Midbrain (tissue), 1 donor: ENCODE measurements at regions not wholly inside any gene's neighbourhood (a gene's known extent, or its start where the extent isn't known, plus 50 kb on each side); places are given as distances from the start of the nearest gene placed in this dataset.
"Not testable (repeated sequence)": the region's sequence is repeated elsewhere in the genome, so short reads cannot be mapped to it uniquely, and the experiment has no call there.

Experiments used
- DNase-seq: peaks from one replicate; lab custom pipeline; 2025; lab: John Stamatoyannopoulos, UW

DNA sequence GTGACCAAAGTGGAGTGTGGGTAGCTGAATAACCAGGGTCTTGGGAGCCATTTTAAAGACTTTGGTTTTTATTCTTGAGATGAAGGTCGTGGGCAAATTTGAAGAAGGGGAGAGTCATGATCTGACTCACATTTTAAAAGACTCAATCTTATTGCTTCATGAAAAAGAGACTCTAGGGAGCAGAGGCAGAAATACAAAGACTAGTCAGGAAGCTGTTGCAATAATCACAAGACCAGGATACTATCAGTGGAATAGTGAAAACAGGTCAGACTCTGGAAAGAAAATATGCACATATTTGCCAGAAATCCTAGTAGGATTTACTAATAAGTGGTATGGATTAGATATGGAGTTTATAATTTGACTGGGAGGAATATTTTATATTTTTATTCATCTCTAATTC lies 448.4 kb downstream of the RAPGEF2 start:
- no peak for DNase-seq

DNA sequence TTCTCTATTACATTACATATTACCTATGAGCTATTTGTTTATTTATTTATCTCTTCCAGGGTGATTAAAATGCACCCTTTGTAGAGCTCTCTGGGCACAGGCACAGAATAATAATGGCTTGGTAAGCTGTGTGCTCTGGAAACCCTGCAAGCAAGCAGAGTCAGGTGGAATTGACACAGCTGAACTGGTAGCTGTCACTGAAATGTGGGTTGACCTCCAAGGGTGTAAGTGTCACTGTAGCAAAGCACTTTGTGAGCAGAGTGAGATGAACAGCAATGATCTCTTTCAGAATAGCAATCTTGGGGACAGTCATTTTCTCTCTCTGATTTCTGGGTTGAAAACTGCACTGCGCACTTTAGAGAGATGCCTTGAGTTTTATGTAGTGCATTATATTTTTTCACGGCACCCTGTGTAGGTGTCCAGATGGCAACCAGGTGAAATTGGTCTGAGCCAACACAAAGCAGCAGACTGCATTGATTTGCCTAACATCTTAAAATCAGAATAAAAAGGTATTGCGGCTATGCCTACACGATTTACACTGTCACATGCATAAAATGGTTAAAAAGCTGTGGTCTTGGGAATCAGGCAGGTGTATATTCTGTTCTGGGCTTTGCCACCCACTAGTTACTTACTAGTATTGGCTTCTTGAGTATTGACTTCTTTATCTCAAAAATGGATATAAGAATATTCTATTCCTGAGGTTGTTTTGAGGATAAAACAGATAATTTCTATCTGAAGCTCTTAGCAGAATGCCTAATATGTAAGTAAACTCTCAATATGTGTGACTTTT lies 450.3 kb downstream of the RAPGEF2 start:
- DNase-seq = no peak

DNA sequence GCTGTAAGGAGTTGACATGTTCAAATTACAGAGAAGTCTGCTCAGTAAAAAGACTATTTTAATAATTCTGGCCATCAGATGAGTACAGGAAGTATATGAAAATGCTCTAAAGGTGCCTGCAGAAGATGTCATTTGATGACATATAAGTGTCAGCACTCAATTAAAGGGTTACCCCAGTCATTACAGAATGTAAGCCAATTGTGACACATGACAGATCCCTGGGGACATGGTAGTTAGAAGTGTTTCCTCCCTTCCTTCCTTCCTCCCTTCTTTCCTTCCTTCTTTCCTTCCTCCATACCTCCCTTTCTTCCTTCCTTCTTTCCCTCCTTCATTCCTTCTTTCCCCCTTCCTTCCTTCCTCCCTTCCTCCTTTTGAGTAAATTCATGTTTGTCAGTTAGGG lies 453.0 kb downstream of the RAPGEF2 start:
- DNase-seq = no peak

DNA sequence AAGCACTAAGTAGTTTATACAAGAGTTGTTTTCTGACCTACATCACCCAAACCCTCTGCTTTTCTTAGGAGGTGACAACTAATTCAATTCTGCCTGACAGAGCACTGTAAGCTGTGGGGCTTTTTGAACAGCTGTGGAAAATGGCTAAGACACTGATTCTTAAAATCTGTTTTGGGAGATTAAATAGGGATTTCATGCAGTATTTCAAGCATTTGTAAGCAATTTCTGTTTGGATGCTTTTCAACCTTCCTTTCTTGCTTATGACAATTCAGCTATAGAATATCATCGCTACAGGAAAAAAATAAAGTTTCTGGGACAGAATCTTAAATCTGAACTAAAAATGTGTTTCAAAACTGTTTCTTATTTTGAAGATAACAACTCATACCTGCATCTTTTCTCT lies 459.5 kb downstream of the RAPGEF2 start:
- no peak for DNase-seq

DNA sequence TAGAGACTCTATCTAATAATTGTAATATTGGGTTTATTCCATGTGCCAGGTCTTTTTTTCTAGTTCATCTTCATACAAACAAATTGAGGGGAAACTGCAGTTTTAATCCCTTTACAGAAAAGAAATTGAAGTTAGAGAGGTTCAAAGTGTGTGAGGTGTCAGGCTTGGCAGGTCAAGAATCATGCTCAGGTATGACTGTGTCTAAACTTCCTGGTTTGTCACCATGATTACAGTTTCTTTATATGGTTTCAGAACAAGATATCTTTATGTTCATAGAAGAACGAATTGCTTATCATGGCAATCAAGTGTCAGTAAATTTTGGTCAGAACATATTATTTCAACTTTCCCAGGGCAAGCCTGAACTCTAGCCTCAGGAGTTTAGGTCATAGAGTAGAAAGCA lies 460.4 kb downstream of the RAPGEF2 start:
- no peak for DNase-seq

DNA sequence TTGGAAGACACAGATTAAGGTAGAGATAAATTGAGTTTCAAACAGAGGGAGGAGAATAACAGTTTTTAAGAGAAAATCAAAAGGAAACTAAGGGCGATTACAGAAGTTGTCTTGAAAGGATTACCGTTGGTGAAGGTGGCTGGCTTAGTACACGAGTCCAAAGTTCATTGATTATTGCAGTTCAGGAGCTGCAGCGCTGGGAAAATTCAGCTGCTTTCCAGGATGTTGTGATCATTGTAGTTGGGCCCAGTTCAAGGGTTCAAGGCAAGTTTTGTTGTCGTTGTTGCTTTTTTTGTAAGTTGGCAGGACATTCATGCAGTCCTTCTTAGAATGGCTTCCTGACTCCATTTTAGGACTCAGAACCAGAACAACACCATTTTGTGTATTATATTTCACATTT lies 461.7 kb downstream of the RAPGEF2 start:
- no peak for DNase-seq

DNA sequence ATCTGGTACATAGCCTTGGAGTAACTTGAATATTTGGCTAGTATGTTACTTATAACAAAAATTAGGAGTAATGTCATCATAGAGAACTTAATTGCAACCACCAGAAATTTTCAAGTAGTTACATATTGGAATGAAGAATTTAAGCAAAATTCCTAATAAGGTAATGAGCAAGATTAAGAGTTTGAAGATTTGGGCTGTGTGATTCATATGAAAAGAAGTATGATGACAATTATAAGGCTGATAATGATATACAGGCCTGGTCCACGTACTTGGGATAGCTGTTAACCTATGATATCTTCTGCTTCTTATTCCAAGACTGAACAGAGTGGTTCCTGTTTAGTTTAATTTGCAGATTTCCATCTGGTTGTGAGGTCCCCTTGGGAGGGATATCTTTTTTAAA lies 463.9 kb downstream of the RAPGEF2 start:
- no peak for DNase-seq

DNA sequence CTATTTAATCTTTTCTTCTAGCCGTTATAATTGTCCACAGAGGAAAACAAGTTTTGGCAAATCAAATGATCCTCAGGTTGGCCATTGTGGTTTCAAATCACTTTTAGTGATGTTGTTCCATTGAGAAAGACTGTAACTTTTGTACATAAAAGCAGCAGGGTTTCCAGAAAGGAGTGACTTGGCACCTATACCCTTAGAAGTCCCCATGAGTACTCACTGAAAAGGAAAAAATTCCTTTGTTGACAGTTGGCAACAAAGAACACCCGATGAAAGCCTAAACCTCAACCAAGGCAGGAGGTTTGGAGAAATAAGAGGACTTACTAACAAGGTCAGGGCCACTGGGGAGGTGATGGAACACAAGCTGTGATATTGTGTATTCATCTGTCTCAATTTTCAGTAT lies 474.4 kb downstream of the RAPGEF2 start:
- DNase-seq = no peak

DNA sequence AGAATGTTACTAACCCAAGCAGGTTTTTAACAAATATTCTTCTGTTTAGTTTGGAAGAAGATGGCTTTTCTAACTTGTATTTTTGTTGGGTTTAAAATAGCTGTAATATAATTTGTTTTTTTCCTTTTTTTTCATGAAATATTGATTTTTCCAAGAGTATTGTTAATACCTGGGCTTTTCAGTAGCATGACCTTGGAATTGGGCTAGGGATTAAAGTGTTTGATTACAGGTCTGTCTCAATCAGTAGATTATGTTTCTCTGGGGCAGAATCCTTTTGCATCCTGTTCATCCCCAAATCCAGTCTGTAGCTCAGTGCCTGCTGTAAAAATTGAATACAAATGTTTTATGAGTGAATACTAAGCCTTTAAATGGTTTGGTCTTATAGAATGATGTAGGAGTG lies 479.8 kb downstream of the RAPGEF2 start:
- DNase-seq = no peak

DNA sequence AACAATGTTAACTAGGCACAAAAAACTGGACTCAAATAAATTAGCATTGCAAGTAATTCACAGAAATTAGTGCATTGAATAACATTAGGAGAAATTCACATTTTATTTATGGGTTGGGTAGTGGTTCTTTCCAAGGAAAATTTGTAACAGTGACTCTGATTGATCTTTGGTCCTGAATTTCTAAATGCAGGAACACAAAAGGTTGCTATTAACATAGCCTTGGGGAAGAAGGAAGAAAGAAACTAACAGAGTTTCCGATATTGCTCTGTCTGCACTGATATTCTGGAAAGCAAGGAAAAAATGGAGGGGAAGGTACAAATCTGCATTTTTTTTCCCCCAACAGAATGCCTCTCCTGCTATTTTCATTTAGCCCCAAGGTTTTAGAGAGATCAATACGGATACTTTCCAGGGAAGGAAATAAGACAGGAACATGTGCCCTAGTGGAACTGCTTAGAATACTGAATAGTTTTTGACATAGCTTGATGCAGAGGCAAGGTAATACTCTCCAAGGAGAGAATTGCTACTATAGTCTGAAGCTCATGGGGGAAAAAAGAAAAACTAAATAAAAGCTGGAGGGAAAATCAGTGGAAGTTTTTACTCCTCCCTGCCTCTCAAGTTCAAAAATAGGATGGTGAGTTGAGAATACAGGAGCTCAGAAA lies 490.1 kb downstream of the RAPGEF2 start:
- no peak for DNase-seq

DNA sequence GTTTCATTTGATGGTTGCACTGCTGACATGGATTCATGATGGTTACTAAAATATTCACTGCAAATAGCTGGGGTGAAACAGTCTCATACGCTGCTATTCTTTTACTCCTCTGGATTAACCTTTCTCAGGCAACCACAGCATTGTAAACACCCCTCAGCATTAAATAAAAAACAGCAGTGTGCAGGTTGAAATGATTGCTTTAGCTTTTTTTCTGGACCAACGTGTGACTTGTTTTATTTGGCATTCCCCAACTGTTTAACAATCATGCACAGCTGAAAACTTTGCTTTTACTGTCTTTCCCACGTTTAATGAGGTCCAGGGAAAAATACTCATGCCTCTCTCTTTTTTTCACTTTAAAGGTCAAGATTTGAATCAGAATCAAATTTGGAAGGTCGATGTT lies 490.8 kb downstream of the RAPGEF2 start:
- no peak for DNase-seq

DNA sequence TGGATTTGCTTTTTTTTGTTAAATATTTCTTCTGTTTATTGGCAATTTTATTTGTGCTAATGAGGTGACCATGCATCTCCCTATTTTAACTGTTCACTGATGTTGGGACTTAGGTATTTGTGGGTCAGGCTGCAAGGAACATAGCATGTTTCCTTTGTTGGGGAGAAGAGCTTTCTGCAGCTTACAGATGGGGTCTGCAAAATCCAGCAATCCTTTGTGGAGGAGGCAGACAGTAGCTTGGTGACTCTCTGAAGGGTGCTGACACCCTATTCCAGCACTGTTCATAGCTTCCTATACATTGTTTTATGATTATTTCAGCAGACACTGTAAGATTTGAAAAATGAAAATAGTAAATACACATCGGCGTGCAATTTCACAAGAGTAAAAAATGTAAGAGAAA lies 491.7 kb downstream of the RAPGEF2 start:
- no peak for DNase-seq

DNA sequence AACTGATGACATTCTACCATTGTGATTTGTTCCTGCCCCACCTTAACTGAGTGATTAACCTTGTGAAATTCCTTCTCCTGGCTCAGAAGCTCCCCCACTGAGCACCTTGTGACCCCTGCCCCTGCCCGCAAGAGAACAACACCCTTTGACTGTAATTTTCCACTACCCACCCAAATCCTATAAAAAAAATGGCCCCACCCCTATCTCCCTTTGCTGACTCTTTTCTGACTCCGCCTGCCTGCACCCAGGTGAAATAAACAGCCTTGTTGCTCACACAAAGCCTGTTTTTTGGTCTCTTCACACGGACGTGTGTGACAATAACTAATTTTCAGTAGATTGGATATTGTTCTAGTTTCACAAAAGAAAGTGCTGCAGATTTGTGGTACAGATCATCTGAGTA lies 492.2 kb downstream of the RAPGEF2 start:
- DNase-seq = not testable (repeated sequence)

DNA sequence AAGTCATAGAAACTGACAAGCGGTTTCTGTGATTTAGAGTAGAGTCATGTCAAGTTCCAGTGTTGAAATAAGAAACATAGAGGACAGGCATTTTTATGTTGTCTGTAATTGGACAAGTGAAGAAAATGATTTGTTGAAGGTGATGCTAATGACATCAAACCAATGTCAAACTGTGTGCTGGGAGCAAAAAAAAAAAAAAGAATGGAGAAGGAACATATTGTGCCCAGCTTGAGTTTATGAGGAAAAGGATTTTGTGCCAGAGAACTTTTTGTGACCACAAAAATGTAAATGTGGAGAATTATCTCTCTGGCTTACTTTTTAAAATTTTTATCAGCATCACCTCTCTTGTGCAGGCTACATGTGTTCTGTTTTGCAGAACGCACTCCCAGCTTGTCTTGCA lies 495.7 kb downstream of the RAPGEF2 start:
- DNase-seq = no peak

DNA sequence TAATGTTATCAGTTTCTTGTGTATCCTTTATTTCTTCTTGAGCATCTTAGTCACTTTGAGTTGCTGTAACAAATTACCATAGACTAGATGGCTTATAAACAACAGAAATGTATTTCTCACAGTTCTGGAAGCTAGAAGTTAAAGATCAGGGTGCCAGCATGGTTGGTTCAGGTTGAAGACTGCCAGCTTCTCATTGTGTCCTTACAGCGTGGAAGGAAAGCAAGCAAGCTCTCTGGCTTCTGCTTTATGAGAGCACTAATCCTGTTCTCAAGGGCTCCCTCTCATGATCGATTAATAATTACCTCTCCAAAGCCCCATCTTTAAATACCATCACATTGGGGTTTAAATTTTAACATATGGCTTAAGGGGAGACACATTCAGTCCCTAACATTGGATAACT lies 497.2 kb downstream of the RAPGEF2 start:
- no peak for DNase-seq

DNA sequence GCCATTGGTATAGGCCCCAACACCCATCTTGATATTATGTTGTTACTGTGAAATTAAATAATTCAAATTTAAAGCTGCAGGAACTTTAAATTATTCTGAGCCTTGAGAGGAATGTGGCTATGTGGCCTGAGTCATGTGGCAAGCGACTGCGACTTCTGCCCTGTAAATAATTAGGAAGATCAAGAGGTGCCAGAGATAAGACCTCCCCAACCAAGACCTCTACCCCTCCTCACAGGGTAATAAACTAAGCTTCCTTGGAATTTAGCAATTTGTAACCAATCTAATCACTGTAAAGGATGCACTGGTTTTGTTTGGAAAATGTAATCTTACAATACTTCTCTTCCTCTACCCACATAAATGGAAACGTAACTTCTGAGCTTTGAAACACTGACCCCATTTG lies 501.9 kb downstream of the RAPGEF2 start:
- no peak for DNase-seq

DNA sequence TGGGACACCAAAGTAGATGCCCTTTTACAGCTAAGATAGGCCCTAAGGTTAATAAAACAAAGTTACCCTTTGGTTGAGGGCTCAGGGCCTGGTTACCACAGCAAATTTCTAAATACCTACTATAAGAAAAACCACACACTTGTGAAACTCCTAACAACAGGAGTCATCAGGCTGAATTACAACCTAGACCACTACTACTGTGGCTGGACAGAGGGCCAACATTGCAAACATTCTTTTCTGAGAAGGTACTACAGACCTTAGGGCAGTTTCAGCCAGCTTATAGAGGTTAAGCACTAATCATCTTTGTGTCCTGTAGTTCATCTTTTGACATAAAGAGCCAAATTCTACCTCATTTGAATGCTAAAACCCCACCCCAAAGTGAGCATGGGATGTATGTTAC lies 504.0 kb downstream of the RAPGEF2 start:
- no peak for DNase-seq

DNA sequence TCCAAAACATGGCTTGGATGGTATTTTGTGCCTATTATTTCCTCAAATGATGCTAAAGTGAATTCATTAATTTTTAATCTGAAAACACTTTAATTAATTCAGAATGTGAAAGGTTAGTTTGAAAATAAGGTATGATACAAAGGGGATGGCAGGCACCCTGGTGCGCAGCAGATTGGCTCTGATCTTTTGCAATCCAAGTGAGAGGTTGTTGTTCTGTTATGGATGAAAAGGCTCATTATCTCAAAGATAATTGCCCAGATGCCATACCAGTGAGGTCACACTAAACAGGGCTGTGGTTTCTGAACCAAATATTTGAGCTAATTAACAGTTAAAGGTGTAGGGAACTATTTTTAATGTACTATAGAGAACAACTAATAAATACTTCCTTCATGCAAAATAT lies 504.9 kb downstream of the RAPGEF2 start:
- no peak for DNase-seq

DNA sequence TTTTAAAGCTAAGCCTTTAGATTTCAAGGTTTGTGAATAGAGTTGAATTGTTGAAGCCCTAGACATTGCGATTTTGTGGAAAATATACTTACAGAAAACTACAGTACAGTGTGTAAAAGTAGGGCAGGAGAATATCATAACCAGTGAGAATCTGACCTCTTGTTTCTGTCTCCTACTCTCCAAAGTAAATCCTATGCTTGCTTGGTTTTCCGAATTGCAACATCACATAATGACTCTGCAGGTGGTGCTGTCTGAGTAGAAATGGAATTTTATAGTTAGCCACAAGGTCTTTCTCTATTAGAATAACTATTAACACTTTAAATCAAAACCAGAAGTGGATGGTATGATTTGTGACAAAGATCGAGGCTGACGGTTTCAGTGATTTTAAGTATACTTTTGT lies 505.6 kb downstream of the RAPGEF2 start:
- DNase-seq = peak; percentile 18

DNA sequence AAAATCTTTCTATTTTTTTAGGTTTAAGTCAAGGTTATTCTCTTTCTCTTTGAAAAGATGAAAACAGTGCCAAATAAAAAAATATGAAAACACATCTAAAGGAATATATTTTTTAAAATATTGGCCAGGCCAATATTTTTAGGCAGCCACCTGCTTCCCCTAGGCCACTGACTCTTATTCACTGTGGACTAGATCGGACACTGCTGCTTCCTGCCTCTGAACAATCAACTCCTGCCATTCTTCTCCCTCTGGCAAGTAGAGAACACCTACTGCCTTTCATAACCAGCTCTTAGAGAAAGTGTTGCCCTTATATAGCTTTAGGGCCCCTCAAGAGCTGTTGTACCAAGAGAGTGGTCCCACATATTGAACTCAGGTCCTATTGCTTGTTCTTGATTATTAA lies 529.2 kb downstream of the RAPGEF2 start:
- no peak for DNase-seq

DNA sequence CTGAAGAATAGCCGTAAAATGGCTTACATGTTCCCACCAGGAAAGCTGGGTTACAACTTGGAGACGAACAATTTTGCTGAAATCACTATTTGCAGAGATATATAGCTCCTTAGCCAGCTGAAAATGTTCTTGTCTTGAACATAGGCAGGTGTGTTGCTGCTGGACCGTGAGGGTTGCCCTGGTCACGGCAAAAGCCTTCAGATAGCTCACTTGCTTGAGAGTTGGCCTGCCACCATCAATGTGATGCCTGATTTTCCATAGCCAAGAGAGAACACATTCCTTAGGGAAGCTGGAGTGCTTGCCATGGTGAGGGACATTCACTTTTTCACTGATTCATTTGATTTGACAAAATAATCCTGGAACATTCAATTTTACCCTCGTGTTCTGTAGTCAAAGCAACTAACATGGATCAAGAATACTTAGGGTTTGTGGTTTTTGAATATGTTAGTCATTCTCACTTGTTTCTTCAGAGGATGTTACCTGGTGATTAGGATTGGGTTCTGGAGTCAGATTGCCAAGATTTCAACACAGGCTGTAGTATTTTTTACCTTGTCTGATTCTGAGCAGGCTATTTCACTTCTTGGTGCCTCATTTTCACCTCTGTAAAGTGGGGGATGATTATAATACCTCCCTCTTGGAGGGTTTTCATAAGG lies 536.9 kb downstream of the RAPGEF2 start:
- DNase-seq = peak; percentile 42

DNA sequence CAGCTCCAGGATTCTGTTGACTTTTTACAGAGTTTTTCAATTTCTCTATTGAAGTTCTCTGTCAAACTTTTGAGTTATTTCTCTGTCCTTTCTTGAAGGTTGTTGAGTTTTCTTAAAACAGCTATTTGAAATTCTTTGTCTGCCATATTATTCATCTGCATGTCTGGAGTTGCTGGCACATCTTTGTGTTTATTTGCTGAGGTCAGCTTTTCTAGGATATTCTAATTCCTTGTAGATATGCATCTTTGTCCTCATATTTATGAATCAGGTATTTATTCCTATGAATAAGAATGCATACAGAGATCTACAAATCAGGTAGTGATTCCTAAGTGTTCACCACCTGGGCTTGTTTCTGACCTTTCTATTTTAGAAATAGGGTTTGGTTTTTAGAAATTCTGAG lies 546.4 kb downstream of the RAPGEF2 start:
- DNase-seq = no peak

DNA sequence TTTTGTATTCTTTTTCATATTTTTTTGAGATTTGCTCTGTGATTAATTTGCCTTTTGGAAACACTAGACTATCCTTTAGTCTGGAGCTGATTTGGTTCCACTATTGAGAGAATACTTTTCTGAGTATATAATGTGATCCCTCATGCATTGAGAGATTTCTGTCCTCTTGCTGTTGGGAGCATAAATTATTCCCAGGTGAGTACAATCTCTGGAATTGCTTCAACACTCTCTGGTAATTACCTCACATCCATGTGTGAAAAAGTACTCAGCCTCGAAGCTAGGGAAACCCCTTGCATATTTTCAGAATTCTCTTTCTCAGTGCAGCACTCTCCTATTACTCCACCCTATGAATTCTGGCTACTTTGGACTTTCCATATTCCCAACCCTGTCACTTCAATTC lies 550.0 kb downstream of the RAPGEF2 start:
- DNase-seq = no peak
